ENCODE measurements at regions not wholly inside any gene's neighbourhood (a gene's known extent, or its start where the extent isn't known, plus 50 kb on each side); places are given as distances from the start of the nearest gene placed in this dataset.

DNA sequence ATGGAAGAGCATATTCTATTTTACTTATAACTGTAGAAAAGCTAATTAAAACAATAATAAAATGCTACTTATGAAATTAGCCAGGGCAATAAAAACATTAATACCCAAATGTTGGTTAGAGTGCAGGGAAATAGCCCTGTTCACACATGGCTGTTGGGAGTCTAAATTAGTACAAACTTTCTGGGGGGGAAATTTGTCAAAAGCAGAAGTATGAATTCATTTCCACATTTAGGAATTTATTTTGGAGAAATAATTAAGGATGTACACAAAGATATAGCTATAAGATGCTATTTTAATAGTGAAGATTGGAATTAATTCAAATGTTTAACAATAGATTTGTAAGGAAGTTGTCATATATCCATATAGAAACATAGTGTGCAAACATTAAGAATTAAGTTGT, 190.5 kb downstream of the SEC61B start (continued):
- no peak for TF ChIP-seq TAF7 (optimal IDR thresholded peaks at IDR 0.05; ENCODE audit: borderline replicate concordance, low read depth, low read length)
- no peak for TF ChIP-seq KDM5A (IDR thresholded peaks at IDR 0.05; ENCODE audit: low read length)
- TF ChIP-seq NRF1 (IDR thresholded peaks at IDR 0.05; ENCODE audit: low read depth, low read length), result no peak
- TF ChIP-seq SIX5 (IDR thresholded peaks at IDR 0.05; ENCODE audit: low read depth, low read length), result no peak
